HG03354 (cell line): ENCODE measurements at regions not wholly inside any gene's neighbourhood (a gene's known extent, or its start where the extent isn't known, plus 50 kb on each side); places are given as distances from the start of the nearest gene placed in this dataset.
"Not testable (repeated sequence)": the region's sequence is repeated elsewhere in the genome, so short reads cannot be mapped to it uniquely, and the experiment has no call there.

Experiments
- ATAC-seq: cut with Tn5 transposase; IDR thresholded peaks from one replicate; pipeline ENCODE4 v1.9.1; 2021; ENCODE audit warnings: mild to moderate bottlenecking; ENCODE audit not compliant: unreplicated experiment, poor library complexity, severe bottlenecking

DNA sequence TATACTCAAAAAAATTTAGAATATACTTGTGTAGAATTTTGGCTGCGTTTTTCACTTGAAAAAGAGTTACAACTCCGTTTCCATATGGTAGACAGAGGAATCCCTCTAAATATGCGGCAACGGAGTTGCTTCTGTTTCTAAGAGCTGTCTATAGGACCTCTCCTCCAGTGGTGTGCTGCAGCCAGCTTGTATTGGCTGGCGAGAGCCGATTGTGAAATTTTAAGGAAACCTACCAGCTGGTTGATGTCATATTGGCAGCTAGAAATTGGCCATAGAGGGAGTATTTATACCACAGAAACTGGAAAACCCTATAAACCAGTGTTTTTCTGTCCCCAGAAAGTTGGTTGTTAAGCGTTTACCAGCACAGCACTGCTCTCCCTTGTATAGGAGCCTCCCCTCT, 655.8 kb upstream of the EEF2KMT start:
- ATAC-seq, result no peak

DNA sequence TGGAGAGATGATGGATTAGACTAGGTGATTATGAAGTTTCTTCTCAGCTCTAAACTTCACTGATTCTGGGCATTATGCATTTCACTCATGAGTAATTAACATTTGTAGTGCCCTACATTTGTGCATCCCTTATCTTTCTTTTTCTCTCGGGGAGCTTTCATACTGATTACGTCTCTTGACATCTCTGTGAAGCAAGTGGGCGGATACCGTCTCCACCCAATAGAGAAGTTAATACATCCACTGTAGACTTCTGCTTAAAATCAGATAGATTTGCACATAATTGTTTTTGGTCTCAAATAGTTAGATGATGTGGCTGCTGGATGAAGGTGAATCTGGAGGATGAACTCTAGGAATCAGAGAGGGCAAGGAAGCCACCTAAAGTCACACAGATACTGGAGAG, 653.6 kb upstream of the EEF2KMT start:
- ATAC-seq, result no peak

GRCh38 chr16:5750439-5750838, 652.8 kb upstream of the EEF2KMT start:
- ATAC-seq, result not testable (repeated sequence)

- no peak for ATAC-seq
Measured at GRCh38 chr16:5738586-5738985, 641.0 kb upstream of the EEF2KMT start.

- ATAC-seq, result no peak
Measured at GRCh38 chr16:5736209-5736930, 638.8 kb upstream of the EEF2KMT start.

- ATAC-seq, result no peak
Measured at GRCh38 chr16:5735444-5735843, 637.8 kb upstream of the EEF2KMT start.

DNA sequence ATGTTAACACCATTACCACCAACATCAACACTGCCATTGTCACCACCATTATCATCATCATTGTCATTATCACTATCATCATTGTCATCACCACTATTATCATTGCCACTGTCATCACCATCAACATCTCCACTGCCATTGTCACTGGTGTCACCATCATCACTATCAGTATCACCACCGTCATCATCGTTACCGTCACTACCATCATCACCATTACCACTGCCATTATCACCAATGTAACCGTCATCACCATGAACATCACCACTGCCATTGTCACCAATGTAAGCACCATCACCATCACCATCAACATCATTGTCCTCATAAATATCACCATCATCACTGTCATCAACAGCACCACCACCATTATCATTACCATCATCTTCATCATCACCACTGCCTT, 633.2 kb upstream of the EEF2KMT start:
- ATAC-seq, result no peak

DNA sequence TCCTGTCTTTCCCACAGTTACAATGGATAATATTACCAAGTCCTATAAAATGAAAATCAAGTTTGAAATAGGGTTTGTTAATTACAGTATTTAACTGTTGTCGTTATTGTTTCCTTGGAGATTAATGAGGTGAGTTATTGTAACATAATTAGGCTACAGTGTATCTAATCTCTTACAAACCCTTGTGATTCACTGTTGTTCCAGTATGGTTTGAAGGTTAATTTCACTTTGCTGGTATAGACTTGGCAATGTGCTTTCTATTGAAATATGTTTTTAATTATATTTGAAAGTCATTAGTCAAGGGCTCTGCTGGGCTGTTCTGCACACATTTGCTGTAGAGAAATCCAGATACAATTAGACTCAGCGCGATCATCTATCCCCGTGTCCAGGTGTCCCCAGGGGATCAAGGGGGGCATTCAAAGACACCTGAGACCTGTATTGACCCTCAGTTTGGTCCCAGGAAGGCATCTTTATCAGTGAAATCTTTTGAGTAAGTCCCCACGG, 624.6 kb upstream of the EEF2KMT start:
- no peak for ATAC-seq

GRCh38 chr16:5715155-5715554, 617.6 kb upstream of the EEF2KMT start:
- ATAC-seq, result no peak

DNA sequence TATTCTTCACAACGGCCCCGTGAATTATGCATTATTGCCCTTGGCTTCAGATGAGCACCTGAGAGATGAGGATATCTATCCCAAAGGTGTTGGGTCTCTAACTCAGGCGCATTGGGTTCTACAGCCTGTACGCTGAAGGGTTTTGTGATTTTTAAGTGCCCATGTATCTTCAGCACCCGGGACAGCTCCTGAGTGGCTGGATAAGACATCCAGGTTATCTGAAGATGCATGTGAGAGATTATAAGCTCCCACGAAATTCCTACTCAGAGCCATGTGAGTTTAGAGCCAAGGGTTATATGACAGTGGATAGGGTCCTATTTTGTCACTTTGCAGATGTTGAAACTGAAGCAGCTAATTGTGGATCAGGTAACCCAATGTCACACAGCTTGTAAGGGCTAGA, 612.3 kb upstream of the EEF2KMT start:
- no peak for ATAC-seq

GRCh38 chr16:5706211-5706610, 608.6 kb upstream of the EEF2KMT start:
- ATAC-seq, result no peak

- no peak for ATAC-seq
Measured at GRCh38 chr16:5704271-5704670, 606.7 kb upstream of the EEF2KMT start.

- ATAC-seq, result no peak
Measured at GRCh38 chr16:5693426-5693825, 595.8 kb upstream of the EEF2KMT start.

GRCh38 chr16:5681966-5682365, 584.4 kb upstream of the EEF2KMT start:
- no peak for ATAC-seq

- ATAC-seq, result no peak
Measured at GRCh38 chr16:5678371-5678770, 580.8 kb upstream of the EEF2KMT start.

GRCh38 chr16:5671421-5671820, 573.8 kb upstream of the EEF2KMT start:
- ATAC-seq, result no peak

DNA sequence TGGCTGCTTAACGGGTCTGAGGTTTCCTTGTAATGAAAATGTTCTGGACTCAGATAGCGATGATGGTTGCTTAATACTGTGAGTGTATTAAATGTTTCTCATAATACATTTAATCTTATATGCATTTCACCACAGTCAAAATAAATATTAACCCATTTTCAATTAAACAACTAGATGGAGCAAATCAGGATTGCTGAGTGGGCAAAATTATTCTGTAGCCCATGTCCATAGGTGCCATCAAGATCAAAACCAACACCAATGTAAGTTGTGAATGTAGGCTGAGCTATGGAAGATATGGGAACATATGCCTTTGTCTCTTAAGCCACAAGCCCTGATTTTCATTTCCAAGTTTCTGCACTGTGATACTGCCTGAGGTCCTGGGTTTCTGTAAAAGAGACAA, 572.6 kb upstream of the EEF2KMT start:
- no peak for ATAC-seq

GRCh38 chr16:5668553-5668952, 571.0 kb upstream of the EEF2KMT start:
- no peak for ATAC-seq

GRCh38 chr16:5665834-5666233, 568.2 kb upstream of the EEF2KMT start:
- no peak for ATAC-seq

DNA sequence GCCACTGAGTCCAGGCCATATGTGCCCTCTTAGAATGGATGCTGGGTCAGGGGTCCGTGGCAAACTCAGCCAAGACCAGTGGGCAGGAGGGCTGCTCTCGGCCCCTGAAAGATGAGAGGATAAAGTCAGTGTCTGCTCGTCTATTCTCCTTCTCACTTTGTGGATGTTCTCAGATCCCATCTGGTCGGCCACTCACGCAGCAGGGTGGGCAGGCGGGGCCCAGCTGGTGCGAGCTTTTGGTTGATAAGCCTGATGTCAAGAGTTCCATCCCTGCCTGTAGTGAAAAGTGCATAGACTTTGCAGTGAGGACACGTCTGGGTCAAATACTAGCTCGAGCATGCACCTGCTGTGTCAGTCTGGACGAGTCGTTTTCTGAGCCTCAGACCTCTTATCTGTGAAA, 556.2 kb upstream of the EEF2KMT start:
- no peak for ATAC-seq

- ATAC-seq, result no peak
Measured at GRCh38 chr16:5653041-5653440, 555.4 kb upstream of the EEF2KMT start.
